ENCODE measurements at regions not wholly inside any gene's neighbourhood (a gene's known extent, or its start where the extent isn't known, plus 50 kb on each side); places are given as distances from the start of the nearest gene placed in this dataset.

- Histone ChIP-seq H3K36me3 (ENCODE audit: control insufficient read depth, insufficient read depth, low read length) (no peaks in the 10 kb centered on the region), H3K4me3 (ENCODE audit: low read depth, low read length) (no peak overlapping the region), H3K27me3 (ENCODE audit: control insufficient read depth, insufficient read depth, low read length) (peaks cover 34% of the 10 kb centered on the region)
- TF ChIP-seq, protein P1, sequence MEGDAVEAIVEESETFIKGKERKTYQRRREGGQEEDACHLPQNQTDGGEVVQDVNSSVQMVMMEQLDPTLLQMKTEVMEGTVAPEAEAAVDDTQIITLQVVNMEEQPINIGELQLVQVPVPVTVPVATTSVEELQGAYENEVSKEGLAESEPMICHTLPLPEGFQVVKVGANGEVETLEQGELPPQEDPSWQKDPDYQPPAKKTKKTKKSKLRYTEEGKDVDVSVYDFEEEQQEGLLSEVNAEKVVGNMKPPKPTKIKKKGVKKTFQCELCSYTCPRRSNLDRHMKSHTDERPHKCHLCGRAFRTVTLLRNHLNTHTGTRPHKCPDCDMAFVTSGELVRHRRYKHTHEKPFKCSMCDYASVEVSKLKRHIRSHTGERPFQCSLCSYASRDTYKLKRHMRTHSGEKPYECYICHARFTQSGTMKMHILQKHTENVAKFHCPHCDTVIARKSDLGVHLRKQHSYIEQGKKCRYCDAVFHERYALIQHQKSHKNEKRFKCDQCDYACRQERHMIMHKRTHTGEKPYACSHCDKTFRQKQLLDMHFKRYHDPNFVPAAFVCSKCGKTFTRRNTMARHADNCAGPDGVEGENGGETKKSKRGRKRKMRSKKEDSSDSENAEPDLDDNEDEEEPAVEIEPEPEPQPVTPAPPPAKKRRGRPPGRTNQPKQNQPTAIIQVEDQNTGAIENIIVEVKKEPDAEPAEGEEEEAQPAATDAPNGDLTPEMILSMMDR (IDR thresholded peaks at IDR 0.05; ENCODE audit: insufficient read depth, low read length, poor library complexity, severe bottlenecking): no peak
- DNase-seq (ENCODE audit: low read depth): no peak
Observed at GRCh38 chr15:77733579-77734300, 101.0 kb upstream of the LINGO1 start.

DNA sequence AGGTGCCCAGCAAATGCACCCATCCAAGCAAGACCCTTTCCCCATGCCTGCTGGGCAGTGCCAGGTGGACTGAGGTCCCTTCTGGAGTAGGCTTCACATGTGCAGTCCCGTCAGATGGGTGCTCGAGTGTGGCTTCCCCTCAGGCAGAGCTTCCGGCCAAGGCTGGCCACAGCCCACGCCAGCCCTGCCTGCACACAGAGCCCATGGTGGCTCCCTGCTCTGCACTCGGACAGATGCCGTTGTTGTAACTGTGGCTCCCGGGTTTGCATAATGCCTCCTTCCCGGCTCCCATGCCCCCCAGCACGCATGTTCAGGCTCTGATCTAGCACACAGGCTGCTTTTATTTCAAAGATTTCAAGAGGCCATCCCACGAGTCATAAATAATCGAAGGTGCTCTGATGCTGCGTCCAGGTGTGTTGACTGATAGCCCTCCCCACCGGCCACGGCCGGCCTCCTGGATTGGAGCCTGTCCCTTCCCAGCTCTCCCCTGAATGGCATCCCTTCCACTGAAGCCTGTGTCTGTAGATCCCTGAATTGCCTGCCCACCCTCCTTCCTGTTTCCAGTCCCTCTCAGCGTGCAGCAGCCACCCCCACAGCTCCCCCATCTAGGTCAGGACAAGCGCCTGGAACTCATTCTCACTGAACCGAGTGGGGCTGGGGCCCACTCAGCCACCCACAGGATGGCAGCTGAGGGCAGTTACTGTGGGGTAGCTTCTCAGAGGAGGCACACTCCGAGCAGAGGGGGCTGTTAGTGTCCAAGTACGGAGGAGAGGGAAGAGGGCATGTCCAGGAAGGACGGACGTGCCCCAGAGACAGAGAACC, 100.0 kb upstream of the LINGO1 start:
- no peak for DNase-seq (ENCODE audit: low read depth)
- H3K4me3 ChIP-seq (ENCODE audit: low read depth, low read length): no peak overlapping the region
- no peaks in the 10 kb centered on the region for H3K36me3 ChIP-seq (ENCODE audit: control insufficient read depth, insufficient read depth, low read length)
- TF ChIP-seq, protein P1 (IDR thresholded peaks at IDR 0.05; ENCODE audit: insufficient read depth, low read length, poor library complexity, severe bottlenecking): no peak
- H3K27me3 ChIP-seq (ENCODE audit: control insufficient read depth, insufficient read depth, low read length): peaks cover 31% of the 10 kb centered on the region

GRCh38 chr15:77731945-77732344, 99.2 kb upstream of the LINGO1 start:
- H3K4me3 ChIP-seq (ENCODE audit: low read depth, low read length): no peak overlapping the region
- TF ChIP-seq, protein P1 (IDR thresholded peaks at IDR 0.05; ENCODE audit: insufficient read depth, low read length, poor library complexity, severe bottlenecking): no peak
- no peak for DNase-seq (ENCODE audit: low read depth)
- no peaks in the 10 kb centered on the region for H3K36me3 ChIP-seq (ENCODE audit: control insufficient read depth, insufficient read depth, low read length)
- H3K27me3 ChIP-seq (ENCODE audit: control insufficient read depth, insufficient read depth, low read length): peaks cover 29% of the 10 kb centered on the region

GRCh38 chr15:77731067-77731466, 98.4 kb upstream of the LINGO1 start:
- Histone ChIP-seq H3K4me3 (ENCODE audit: low read depth, low read length) (no peak overlapping the region), H3K36me3 (ENCODE audit: control insufficient read depth, insufficient read depth, low read length) (no peaks in the 10 kb centered on the region), H3K27me3 (ENCODE audit: control insufficient read depth, insufficient read depth, low read length) (peaks cover 29% of the 10 kb centered on the region)
- no peak for DNase-seq (ENCODE audit: low read depth)
- TF ChIP-seq, protein P1 (IDR thresholded peaks at IDR 0.05; ENCODE audit: insufficient read depth, low read length, poor library complexity, severe bottlenecking): no peak

GRCh38 chr15:77727635-77728304, 95.1 kb upstream of the LINGO1 start:
- H3K36me3 ChIP-seq (ENCODE audit: control insufficient read depth, insufficient read depth, low read length): no peaks in the 10 kb centered on the region
- TF ChIP-seq, protein P1 (IDR thresholded peaks at IDR 0.05; ENCODE audit: insufficient read depth, low read length, poor library complexity, severe bottlenecking): no peak
- H3K27me3 ChIP-seq (ENCODE audit: control insufficient read depth, insufficient read depth, low read length): peaks cover 21% of the 10 kb centered on the region
- H3K4me3 ChIP-seq (ENCODE audit: low read depth, low read length): no peak overlapping the region
- DNase-seq (ENCODE audit: low read depth): no peak
